Testis (tissue), 2 donors: ENCODE measurements at regions not wholly inside any gene's neighbourhood (a gene's known extent, or its start where the extent isn't known, plus 50 kb on each side); places are given as distances from the start of the nearest gene placed in this dataset.

Experiments
- DNase-seq: peaks from one replicate; pipeline ENCODE4 v3.0.0-alpha.2; 2019
- H3K27ac ChIP-seq, 2 donors: fragments of 200-600 bp; sonication (generic); one replicate each; pipeline ENCODE4 v1.5.1; 2019
- H3K27me3 ChIP-seq: fragments of 200-600 bp; sonication (generic); one replicate; pipeline ENCODE4 v1.5.1; 2019
- H3K36me3 ChIP-seq: fragments of 200-600 bp; sonication (generic); one replicate; pipeline ENCODE4 v1.5.1; 2017; ENCODE audit warnings: low read depth; ENCODE audit errors: missing control alignments
- H3K4me1 ChIP-seq: fragments of 200-600 bp; sonication (generic); one replicate; pipeline ENCODE4 v1.5.1; 2019
- H3K4me3 ChIP-seq, 2 donors: fragments of 200-600 bp; sonication (generic); one replicate each; pipeline ENCODE4 v1.5.1; 2017 to 2019
- H3K9me3 ChIP-seq: fragments of 200-600 bp; sonication (generic); one replicate; pipeline ENCODE4 v1.5.1; 2017
- POLR2A ChIP-seq: fragments of 450-650 bp; IDR thresholded peaks from one replicate; pipeline ENCODE4 v1.6.1; 2017; ENCODE audit warnings: antibody characterized with exemption, mild to moderate bottlenecking, moderate library complexity
- WGBS, 2 donors: methylation state at CpG; one replicate each; pipeline ENCODE4 v1.1.5; 2018; 5-methylcytosine and 5-hydroxymethylcytosine counted together
- intact Hi-C: fragments of 100-400 bp; cut with DNase I; formaldehyde crosslinking; loops from one replicate; pipeline ENCODE4 v1.15.1; 2023; ENCODE audit warnings: low total_unique reads
- TF ChIP-seq, protein P1 (sequence below), 3 experiments: fragments of 450-650 bp in 2 of 3; fragments of 200-600 bp in 1 of 3; sonication (generic) in 1 of 3; IDR thresholded peaks; one replicate each; pipeline ENCODE4 v1.5.1; 2016 to 2019; ENCODE audit warnings: antibody characterized with exemption in 3 of 3, mild to moderate bottlenecking in 2 of 3, moderate library complexity in 1 of 3

DNA sequence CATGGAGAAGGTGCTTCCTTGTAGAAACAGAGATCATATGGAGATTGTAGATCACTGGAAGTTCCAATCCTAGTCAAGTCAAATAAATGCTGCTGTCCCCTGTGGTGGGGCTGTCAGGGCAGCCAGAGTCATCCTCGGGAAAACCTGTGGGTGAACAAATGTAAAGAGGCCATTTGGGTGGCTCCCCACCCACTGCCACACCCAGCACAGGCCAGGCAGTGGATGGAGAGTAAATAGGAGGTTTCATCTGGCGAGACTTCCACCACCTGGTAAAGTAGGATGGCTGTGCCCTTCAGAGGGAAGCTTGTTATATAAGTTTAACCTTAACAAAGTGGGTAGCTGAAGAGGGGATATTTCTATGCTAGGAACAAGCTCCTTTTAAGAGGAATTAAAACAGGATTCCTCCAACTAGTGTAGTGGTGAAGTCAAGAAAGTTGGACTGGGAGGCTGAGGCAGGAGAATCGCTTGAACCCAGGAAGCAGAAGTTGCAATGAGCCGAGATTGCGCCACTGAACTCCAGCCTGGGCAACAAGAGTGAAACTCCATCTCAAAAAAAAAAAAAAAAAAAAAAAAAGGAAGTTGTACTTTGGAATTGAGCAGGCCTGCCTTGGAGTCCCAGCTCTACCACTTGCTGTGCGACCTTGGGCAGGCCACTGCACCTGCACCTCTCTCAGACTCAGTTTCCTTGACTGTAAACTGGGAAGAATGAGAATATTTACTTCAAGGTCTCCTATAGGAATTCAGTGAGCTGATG, 273.7 kb downstream of the PTTG2 start:
- no peak for DNase-seq
- Histone ChIP-seq H3K9me3 (no peaks in the 10 kb centered on the region), H3K4me3 (no peak overlapping the region), H3K27ac (no peak overlapping the region), H3K36me3 (no peaks in the 10 kb centered on the region), H3K27me3 (no peaks in the 10 kb centered on the region), H3K4me1 (no peaks in the 10 kb centered on the region)
- 90 to 97% methylated on average over 6 of the region's 6 CpGs for WGBS, 2 donors
- TF ChIP-seq, protein P1, sequence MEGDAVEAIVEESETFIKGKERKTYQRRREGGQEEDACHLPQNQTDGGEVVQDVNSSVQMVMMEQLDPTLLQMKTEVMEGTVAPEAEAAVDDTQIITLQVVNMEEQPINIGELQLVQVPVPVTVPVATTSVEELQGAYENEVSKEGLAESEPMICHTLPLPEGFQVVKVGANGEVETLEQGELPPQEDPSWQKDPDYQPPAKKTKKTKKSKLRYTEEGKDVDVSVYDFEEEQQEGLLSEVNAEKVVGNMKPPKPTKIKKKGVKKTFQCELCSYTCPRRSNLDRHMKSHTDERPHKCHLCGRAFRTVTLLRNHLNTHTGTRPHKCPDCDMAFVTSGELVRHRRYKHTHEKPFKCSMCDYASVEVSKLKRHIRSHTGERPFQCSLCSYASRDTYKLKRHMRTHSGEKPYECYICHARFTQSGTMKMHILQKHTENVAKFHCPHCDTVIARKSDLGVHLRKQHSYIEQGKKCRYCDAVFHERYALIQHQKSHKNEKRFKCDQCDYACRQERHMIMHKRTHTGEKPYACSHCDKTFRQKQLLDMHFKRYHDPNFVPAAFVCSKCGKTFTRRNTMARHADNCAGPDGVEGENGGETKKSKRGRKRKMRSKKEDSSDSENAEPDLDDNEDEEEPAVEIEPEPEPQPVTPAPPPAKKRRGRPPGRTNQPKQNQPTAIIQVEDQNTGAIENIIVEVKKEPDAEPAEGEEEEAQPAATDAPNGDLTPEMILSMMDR (IDR thresholded peaks at IDR 0.05): no peak
- intact Hi-C loops: no loop called here

GRCh38 chr4:38235354-38235753, 275.2 kb downstream of the PTTG2 start:
- Histone ChIP-seq H3K9me3 (no peaks in the 10 kb centered on the region), H3K27me3 (no peaks in the 10 kb centered on the region), H3K36me3 (no peaks in the 10 kb centered on the region), H3K4me3 (no peak overlapping the region), H3K4me1 (no peaks in the 10 kb centered on the region), H3K27ac (no peak overlapping the region)
- no peak for DNase-seq
- WGBS, 2 donors: 75 to 80% methylated on average over 3 of the region's 3 CpGs
- TF ChIP-seq POLR2A: no peak
- TF ChIP-seq, protein P1 (IDR thresholded peaks at IDR 0.05): no peak
- intact Hi-C loops: no loop called here

- Histone ChIP-seq H3K4me3 (no peak overlapping the region), H3K9me3 (no peaks in the 10 kb centered on the region), H3K27me3 (no peaks in the 10 kb centered on the region), H3K27ac (no peak overlapping the region), H3K4me1 (no peaks in the 10 kb centered on the region), H3K36me3 (no peaks in the 10 kb centered on the region)
- WGBS, 2 donors: 76 to 82% methylated on average over 8 of the region's 8 CpGs
- no peak for TF ChIP-seq POLR2A
- TF ChIP-seq, protein P1 (IDR thresholded peaks at IDR 0.05): no peak
- DNase-seq: no peak
- intact Hi-C loops: no loop called here
These were observed 275.8 kb downstream of the PTTG2 start for GRCh38 chr4:38236003-38236402.

- H3K27ac ChIP-seq: no peak overlapping the region
- no peaks in the 10 kb centered on the region for H3K27me3 ChIP-seq
- H3K36me3 ChIP-seq: no peaks in the 10 kb centered on the region
- TF ChIP-seq POLR2A: no peak
- TF ChIP-seq, protein P1 (IDR thresholded peaks at IDR 0.05): no peak
- intact Hi-C loops: no loop called here
- 80 to 93% methylated on average over 1 to 3 of the region's 3 CpGs for WGBS, 2 donors
- no peaks in the 10 kb centered on the region for H3K4me1 ChIP-seq
- no peaks in the 10 kb centered on the region for H3K9me3 ChIP-seq
- no peak overlapping the region for H3K4me3 ChIP-seq
- no peak for DNase-seq
These were observed 276.3 kb downstream of the PTTG2 start for GRCh38 chr4:38236503-38236902.

- 68 to 81% methylated on average over 3 of the region's 3 CpGs for WGBS, 2 donors
- Histone ChIP-seq H3K27me3 (no peaks in the 10 kb centered on the region), H3K9me3 (no peaks in the 10 kb centered on the region), H3K27ac (no peak overlapping the region), H3K36me3 (no peaks in the 10 kb centered on the region), H3K4me1 (no peaks in the 10 kb centered on the region), H3K4me3 (no peak overlapping the region)
- TF ChIP-seq, protein P1 (IDR thresholded peaks at IDR 0.05): no peak
- no peak for TF ChIP-seq POLR2A
- intact Hi-C loops: no loop called here
- DNase-seq: no peak
These were observed 276.9 kb downstream of the PTTG2 start for GRCh38 chr4:38237139-38237538.
